ENCODE measurements at regions not wholly inside any gene's neighbourhood (a gene's known extent, or its start where the extent isn't known, plus 50 kb on each side); places are given as distances from the start of the nearest gene placed in this dataset.

- H3K4me3 Mint-ChIP-seq: no peak overlapping the region
- CTCF ChIA-PET: interaction anchor here (0.6 kb wide), 2 partner anchors 30 to 446 kb away, joined by 3 read pairs; no protein-coding TSS in a partner anchor
- no peak for DNase-seq
- H3K9me3 Mint-ChIP-seq: no peaks in the 10 kb centered on the region
- H3K27me3 Mint-ChIP-seq: no peaks in the 10 kb centered on the region
- H3K36me3 Mint-ChIP-seq (ENCODE audit: low read depth): no peaks in the 10 kb centered on the region
- H3K4me1 Mint-ChIP-seq: no peaks in the 10 kb centered on the region
- POLR2A ChIA-PET: no interaction called here
- H3K27ac Mint-ChIP-seq: no peak overlapping the region
Measured at GRCh38 chr14:38507299-38507698, 251.4 kb upstream of the CLEC14A start.

- Mint-ChIP-seq H3K27me3 (no peaks in the 10 kb centered on the region), H3K36me3 (ENCODE audit: low read depth) (no peaks in the 10 kb centered on the region), H3K9me3 (no peaks in the 10 kb centered on the region), H3K27ac (no peak overlapping the region), H3K4me1 (no peaks in the 10 kb centered on the region), H3K4me3 (no peak overlapping the region)
- DNase-seq: no peak
- CTCF ChIA-PET: no interaction called here
- POLR2A ChIA-PET: no interaction called here
Measured at GRCh38 chr14:38505973-38506249, 250.0 kb upstream of the CLEC14A start.

- no peaks in the 10 kb centered on the region for H3K4me1 Mint-ChIP-seq
- no peaks in the 10 kb centered on the region for H3K9me3 Mint-ChIP-seq
- POLR2A ChIA-PET: no interaction called here
- CTCF ChIA-PET: no interaction called here
- H3K4me3 Mint-ChIP-seq: no peak overlapping the region
- H3K27me3 Mint-ChIP-seq: no peaks in the 10 kb centered on the region
- no peaks in the 10 kb centered on the region for H3K36me3 Mint-ChIP-seq (ENCODE audit: low read depth)
- DNase-seq: no peak
- no peak overlapping the region for H3K27ac Mint-ChIP-seq
Measured at GRCh38 chr14:38505221-38505972, 249.5 kb upstream of the CLEC14A start.

- ChIA-PET CTCF (no interaction called here), POLR2A (no interaction called here)
- Mint-ChIP-seq H3K27me3 (no peaks in the 10 kb centered on the region), H3K9me3 (no peaks in the 10 kb centered on the region), H3K27ac (no peak overlapping the region), H3K36me3 (ENCODE audit: low read depth) (no peaks in the 10 kb centered on the region), H3K4me1 (no peaks in the 10 kb centered on the region), H3K4me3 (no peak overlapping the region)
- no peak for DNase-seq
Measured at GRCh38 chr14:38504175-38504574, 248.3 kb upstream of the CLEC14A start.

- CTCF ChIA-PET: interaction anchor here (0.6 kb wide), 2 partner anchors 146 to 203 kb away, joined by 3 to 4 read pairs; no protein-coding TSS in a partner anchor
- Mint-ChIP-seq H3K27me3 (no peaks in the 10 kb centered on the region), H3K4me1 (no peaks in the 10 kb centered on the region), H3K36me3 (ENCODE audit: low read depth) (no peaks in the 10 kb centered on the region), H3K4me3 (no peak overlapping the region), H3K27ac (no peak overlapping the region), H3K9me3 (no peaks in the 10 kb centered on the region)
- POLR2A ChIA-PET: no interaction called here
- no peak for DNase-seq
Measured at GRCh38 chr14:38502239-38502638, 246.3 kb upstream of the CLEC14A start.

GRCh38 chr14:38500125-38500524 is 244.2 kb upstream of the CLEC14A start:
- Mint-ChIP-seq H3K4me1 (no peaks in the 10 kb centered on the region), H3K4me3 (no peak overlapping the region), H3K27me3 (no peaks in the 10 kb centered on the region), H3K9me3 (no peaks in the 10 kb centered on the region), H3K36me3 (ENCODE audit: low read depth) (no peaks in the 10 kb centered on the region), H3K27ac (no peak overlapping the region)
- CTCF ChIA-PET: no interaction called here
- no peak for DNase-seq
- POLR2A ChIA-PET: no interaction called here

- ChIA-PET POLR2A (interaction anchor here (0.7 kb wide), 1 partner anchor 51 kb away, joined by 3 read pairs; no protein-coding TSS in a partner anchor), CTCF (no interaction called here)
- Mint-ChIP-seq H3K4me3 (no peak overlapping the region), H3K4me1 (no peaks in the 10 kb centered on the region), H3K27me3 (no peaks in the 10 kb centered on the region), H3K36me3 (ENCODE audit: low read depth) (no peaks in the 10 kb centered on the region), H3K9me3 (peaks cover 2% of the 10 kb centered on the region), H3K27ac (no peak overlapping the region)
- DNase-seq: no peak
Measured at GRCh38 chr14:38496092-38496491, 240.2 kb upstream of the CLEC14A start.

GRCh38 chr14:38490273-38490672 is 234.4 kb upstream of the CLEC14A start:
- ChIA-PET POLR2A (no interaction called here), CTCF (no interaction called here)
- Mint-ChIP-seq H3K27ac (no peak overlapping the region), H3K4me1 (no peaks in the 10 kb centered on the region), H3K27me3 (no peaks in the 10 kb centered on the region), H3K36me3 (ENCODE audit: low read depth) (no peaks in the 10 kb centered on the region), H3K4me3 (no peak overlapping the region), H3K9me3 (peaks cover 2% of the 10 kb centered on the region)
- DNase-seq: no peak

- POLR2A ChIA-PET: no interaction called here
- Mint-ChIP-seq H3K9me3 (peaks cover 2% of the 10 kb centered on the region), H3K27ac (no peak overlapping the region), H3K4me1 (no peaks in the 10 kb centered on the region), H3K36me3 (ENCODE audit: low read depth) (no peaks in the 10 kb centered on the region), H3K27me3 (no peaks in the 10 kb centered on the region), H3K4me3 (no peak overlapping the region)
- DNase-seq: no peak
- CTCF ChIA-PET: no interaction called here
Measured at GRCh38 chr14:38485026-38485425, 229.1 kb upstream of the CLEC14A start.

- ChIA-PET CTCF (no interaction called here), POLR2A (no interaction called here)
- Mint-ChIP-seq H3K36me3 (ENCODE audit: low read depth) (no peaks in the 10 kb centered on the region), H3K4me3 (no peak overlapping the region), H3K4me1 (no peaks in the 10 kb centered on the region), H3K27ac (no peak overlapping the region), H3K9me3 (peaks cover 15% of the 10 kb centered on the region), H3K27me3 (no peaks in the 10 kb centered on the region)
- DNase-seq: no peak
Measured at GRCh38 chr14:38481952-38482678, 226.2 kb upstream of the CLEC14A start.

GRCh38 chr14:38469156-38469555 is 213.3 kb upstream of the CLEC14A start:
- ChIA-PET CTCF (no interaction called here), POLR2A (no interaction called here)
- no peak overlapping the region for H3K4me3 Mint-ChIP-seq
- H3K4me1 Mint-ChIP-seq: no peaks in the 10 kb centered on the region
- H3K9me3 Mint-ChIP-seq: peaks cover 5% of the 10 kb centered on the region
- no peaks in the 10 kb centered on the region for H3K36me3 Mint-ChIP-seq (ENCODE audit: low read depth)
- H3K27me3 Mint-ChIP-seq: no peaks in the 10 kb centered on the region
- no peak for DNase-seq
- no peak overlapping the region for H3K27ac Mint-ChIP-seq

- Mint-ChIP-seq H3K4me1 (no peaks in the 10 kb centered on the region), H3K4me3 (no peak overlapping the region), H3K27me3 (no peaks in the 10 kb centered on the region), H3K9me3 (peaks cover 10% of the 10 kb centered on the region), H3K27ac (no peak overlapping the region), H3K36me3 (ENCODE audit: low read depth) (no peaks in the 10 kb centered on the region)
- ChIA-PET POLR2A (no interaction called here), CTCF (no interaction called here)
- DNase-seq: no peak
Measured at GRCh38 chr14:38442208-38442607, 186.3 kb upstream of the CLEC14A start.

GRCh38 chr14:38432186-38432585 is 176.3 kb upstream of the CLEC14A start:
- no peak for DNase-seq
- no peaks in the 10 kb centered on the region for H3K9me3 Mint-ChIP-seq

GRCh38 chr14:38431156-38431555 is 175.3 kb upstream of the CLEC14A start:
- no peak for DNase-seq
- Mint-ChIP-seq H3K9me3 (no peaks in the 10 kb centered on the region), H3K36me3 (ENCODE audit: low read depth) (no peaks in the 10 kb centered on the region), H3K27ac (no peak overlapping the region), H3K27me3 (no peaks in the 10 kb centered on the region), H3K4me3 (no peak overlapping the region), H3K4me1 (no peaks in the 10 kb centered on the region)
- POLR2A ChIA-PET: no interaction called here
- CTCF ChIA-PET: no interaction called here

More at GRCh38 chr14:38432186-38432585, 176.3 kb upstream of the CLEC14A start:
- ChIA-PET POLR2A (no interaction called here), CTCF (no interaction called here)
- Mint-ChIP-seq H3K27ac (no peak overlapping the region), H3K4me1 (no peaks in the 10 kb centered on the region), H3K4me3 (no peak overlapping the region), H3K27me3 (no peaks in the 10 kb centered on the region), H3K36me3 (ENCODE audit: low read depth) (no peaks in the 10 kb centered on the region)
